GM12892 (cell line): ENCODE measurements at regions not wholly inside any gene's neighbourhood (a gene's known extent, or its start where the extent isn't known, plus 50 kb on each side); places are given as distances from the start of the nearest gene placed in this dataset.
"Not testable (repeated sequence)": the region's sequence is repeated elsewhere in the genome, so short reads cannot be mapped to it uniquely, and the experiment has no call there.

Source experiments
- POLR2A ChIP-seq: IDR thresholded peaks from 2 replicates; pipeline ENCODE4 v1.6.1; 2011; ENCODE audit warnings: low read depth, low read length, control low read depth
- POLR2AphosphoS5 ChIP-seq: IDR thresholded peaks from 2 replicates; pipeline ENCODE4 v1.6.1; 2011; ENCODE audit warnings: low read depth, low read length, control low read depth
- TAF1 ChIP-seq: IDR thresholded peaks from 2 replicates; pipeline ENCODE4 v1.6.1; 2011; ENCODE audit warnings: low read depth, mild to moderate bottlenecking, control low read depth, low read length, borderline replicate concordance

DNA sequence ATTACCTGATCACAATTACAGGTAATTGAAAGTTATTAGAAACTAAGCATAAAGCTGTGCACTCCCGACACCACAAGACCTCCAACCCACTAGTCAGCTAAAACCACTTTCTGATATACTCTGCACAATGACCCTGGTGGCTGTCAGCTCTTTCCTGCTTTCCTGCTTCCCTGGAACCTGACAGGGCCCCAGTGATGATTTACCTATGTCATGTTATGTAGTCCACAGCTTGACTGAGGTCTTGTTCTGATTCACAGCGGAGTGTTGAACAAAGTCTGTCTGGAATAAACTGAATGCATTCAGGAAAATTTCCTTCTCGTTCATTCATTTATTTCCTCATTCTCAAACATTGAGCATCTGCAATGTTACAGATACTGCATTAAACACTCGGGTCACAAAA, 136.5 kb downstream of the SPDYE17 start:
- TF ChIP-seq TAF1, POLR2AphosphoS5, POLR2A: not testable (repeated sequence)
